ENCODE measurements at regions not wholly inside any gene's neighbourhood (a gene's known extent, or its start where the extent isn't known, plus 50 kb on each side); places are given as distances from the start of the nearest gene placed in this dataset.

GRCh38 chr4:31793907-31794306 is 1073.7 kb downstream of the PCDH7 start:
- TF ChIP-seq CTCF (IDR thresholded peaks at IDR 0.05) (no peak), POLR2AphosphoS5 (IDR thresholded peaks at IDR 0.05) (no peak), POLR2A (IDR thresholded peaks at IDR 0.05) (no peak)
